ENCODE measurements at regions not wholly inside any gene's neighbourhood (a gene's known extent, or its start where the extent isn't known, plus 50 kb on each side); places are given as distances from the start of the nearest gene placed in this dataset.
A peak's percentile ranks its signal among the peaks of the same experiment; 100 is the strongest.
"Not testable (repeated sequence)": the region's sequence is repeated elsewhere in the genome, so short reads cannot be mapped to it uniquely, and the experiment has no call there.

GRCh38 chr21:6363591-6363990 lies 4157.8 kb upstream of the TPTE start:
- H3K4me2 ChIP-seq (ENCODE audit: insufficient read depth, low read length); H3K9me3 ChIP-seq (ENCODE audit: insufficient read depth, low read length, severe bottlenecking); H3K27ac ChIP-seq (ENCODE audit: low read length); H4K20me1 ChIP-seq (ENCODE audit: insufficient read depth, low read length); H3K36me3 ChIP-seq (ENCODE audit: insufficient read depth, low read length); ATAC-seq (ENCODE audit: insufficient read depth, low read depth); H3K9ac ChIP-seq (ENCODE audit: low read depth, low read length); H3K79me2 ChIP-seq (ENCODE audit: insufficient read depth, low read length); H2AFZ ChIP-seq (ENCODE audit: low read depth, low read length); H3K4me3 ChIP-seq (ENCODE audit: low read depth in 1 of 2, low read length in 2 of 2); DNase-seq; H3K27me3 ChIP-seq (ENCODE audit: insufficient read depth, low read length, poor library complexity); H3K4me1 ChIP-seq (ENCODE audit: insufficient read depth, low read length): not testable (repeated sequence)

- Histone ChIP-seq H2AFZ (ENCODE audit: low read depth, low read length) (peak overlapping the region; percentile 42), H3K9ac (ENCODE audit: low read depth, low read length) (peak overlapping the region; percentile 32), H3K4me2 (ENCODE audit: insufficient read depth, low read length) (peak overlapping the region; percentile 48), H3K4me3 (ENCODE audit: low read depth in 1 of 2, low read length in 2 of 2) (peak overlapping the region in 1 of 2 experiments; percentile 47; a peak in 2 of 4 replicates), H3K27ac (ENCODE audit: low read length) (peak overlapping the region; percentile 23; the same call in 1 of the 2 replicates)
- H3K27me3 ChIP-seq (ENCODE audit: insufficient read depth, low read length, poor library complexity); H3K36me3 ChIP-seq (ENCODE audit: insufficient read depth, low read length); ATAC-seq (ENCODE audit: insufficient read depth, low read depth); H3K4me1 ChIP-seq (ENCODE audit: insufficient read depth, low read length); H3K79me2 ChIP-seq (ENCODE audit: insufficient read depth, low read length); H3K9me3 ChIP-seq (ENCODE audit: insufficient read depth, low read length, severe bottlenecking); H4K20me1 ChIP-seq (ENCODE audit: insufficient read depth, low read length): not testable (repeated sequence)
- peak; percentile 12 for DNase-seq
These were observed 4152.6 kb upstream of the TPTE start for GRCh38 chr21:6368824-6369223.

GRCh38 chr21:6373253-6373652 lies 4148.1 kb upstream of the TPTE start:
- Histone ChIP-seq H2AFZ (ENCODE audit: low read depth, low read length) (peak overlapping the region; percentile 76), H3K4me3 (ENCODE audit: low read depth in 1 of 2, low read length in 2 of 2) (peak overlapping the region in 1 of 2 experiments; percentile 55; a peak in 2 of 4 replicates), H3K4me2 (ENCODE audit: insufficient read depth, low read length) (peak overlapping the region; percentile 65), H3K27ac (ENCODE audit: low read length) (peak overlapping the region; percentile 78), H3K9ac (ENCODE audit: low read depth, low read length) (peak overlapping the region; percentile 50)
- H3K79me2 ChIP-seq (ENCODE audit: insufficient read depth, low read length); H3K9me3 ChIP-seq (ENCODE audit: insufficient read depth, low read length, severe bottlenecking); H3K36me3 ChIP-seq (ENCODE audit: insufficient read depth, low read length); H3K4me1 ChIP-seq (ENCODE audit: insufficient read depth, low read length); ATAC-seq (ENCODE audit: insufficient read depth, low read depth); H4K20me1 ChIP-seq (ENCODE audit: insufficient read depth, low read length); H3K27me3 ChIP-seq (ENCODE audit: insufficient read depth, low read length, poor library complexity): not testable (repeated sequence)
- DNase-seq, result peak; percentile 33

GRCh38 chr21:6374232-6374631 lies 4147.2 kb upstream of the TPTE start:
- H4K20me1 ChIP-seq (ENCODE audit: insufficient read depth, low read length); ATAC-seq (ENCODE audit: insufficient read depth, low read depth); H3K27me3 ChIP-seq (ENCODE audit: insufficient read depth, low read length, poor library complexity); H3K9me3 ChIP-seq (ENCODE audit: insufficient read depth, low read length, severe bottlenecking); H3K79me2 ChIP-seq (ENCODE audit: insufficient read depth, low read length); H3K36me3 ChIP-seq (ENCODE audit: insufficient read depth, low read length); H3K4me1 ChIP-seq (ENCODE audit: insufficient read depth, low read length): not testable (repeated sequence)
- H3K4me3 ChIP-seq (ENCODE audit: low read depth in 1 of 2, low read length in 2 of 2), result peak overlapping the region in 1 of 2 experiments; percentile 19; a peak in 2 of 4 replicates
- H3K9ac ChIP-seq (ENCODE audit: low read depth, low read length), result peak overlapping the region; percentile 26; the same call in 1 of the 2 replicates
- DNase-seq, result peak; percentile 32
- H3K27ac ChIP-seq (ENCODE audit: low read length), result peak overlapping the region; percentile 17; the same call in 1 of the 2 replicates
- peak overlapping the region; percentile 46 for H3K4me2 ChIP-seq (ENCODE audit: insufficient read depth, low read length)
- peak overlapping the region; percentile 65 for H2AFZ ChIP-seq (ENCODE audit: low read depth, low read length)
- TF ChIP-seq CTCF (IDR thresholded peaks at IDR 0.05; ENCODE audit: borderline replicate concordance, extremely low read depth, low read length, poor library complexity, severe bottlenecking), result peak; percentile 40

GRCh38 chr21:6374926-6375325 lies 4146.5 kb upstream of the TPTE start:
- H3K79me2 ChIP-seq (ENCODE audit: insufficient read depth, low read length); H3K4me3 ChIP-seq (ENCODE audit: low read depth in 1 of 2, low read length in 2 of 2); H4K20me1 ChIP-seq (ENCODE audit: insufficient read depth, low read length); H3K27ac ChIP-seq (ENCODE audit: low read length); H3K4me1 ChIP-seq (ENCODE audit: insufficient read depth, low read length); H3K9me3 ChIP-seq (ENCODE audit: insufficient read depth, low read length, severe bottlenecking); H3K4me2 ChIP-seq (ENCODE audit: insufficient read depth, low read length); H3K9ac ChIP-seq (ENCODE audit: low read depth, low read length); H3K27me3 ChIP-seq (ENCODE audit: insufficient read depth, low read length, poor library complexity); H2AFZ ChIP-seq (ENCODE audit: low read depth, low read length); ATAC-seq (ENCODE audit: insufficient read depth, low read depth); H3K36me3 ChIP-seq (ENCODE audit: insufficient read depth, low read length): not testable (repeated sequence)
- peak; percentile 4 for DNase-seq

GRCh38 chr21:6375776-6376175 lies 4145.6 kb upstream of the TPTE start:
- H3K36me3 ChIP-seq (ENCODE audit: insufficient read depth, low read length); H3K4me1 ChIP-seq (ENCODE audit: insufficient read depth, low read length); H3K9me3 ChIP-seq (ENCODE audit: insufficient read depth, low read length, severe bottlenecking); H3K79me2 ChIP-seq (ENCODE audit: insufficient read depth, low read length); H3K27me3 ChIP-seq (ENCODE audit: insufficient read depth, low read length, poor library complexity); H3K4me3 ChIP-seq (ENCODE audit: low read depth in 1 of 2, low read length in 2 of 2); H3K4me2 ChIP-seq (ENCODE audit: insufficient read depth, low read length); H4K20me1 ChIP-seq (ENCODE audit: insufficient read depth, low read length); DNase-seq; H2AFZ ChIP-seq (ENCODE audit: low read depth, low read length); H3K9ac ChIP-seq (ENCODE audit: low read depth, low read length); ATAC-seq (ENCODE audit: insufficient read depth, low read depth); H3K27ac ChIP-seq (ENCODE audit: low read length): not testable (repeated sequence)

- H3K27ac ChIP-seq (ENCODE audit: low read length); H3K79me2 ChIP-seq (ENCODE audit: insufficient read depth, low read length); H3K4me3 ChIP-seq (ENCODE audit: low read depth in 1 of 2, low read length in 2 of 2); H3K4me1 ChIP-seq (ENCODE audit: insufficient read depth, low read length); H3K27me3 ChIP-seq (ENCODE audit: insufficient read depth, low read length, poor library complexity); H4K20me1 ChIP-seq (ENCODE audit: insufficient read depth, low read length); DNase-seq; H2AFZ ChIP-seq (ENCODE audit: low read depth, low read length); H3K36me3 ChIP-seq (ENCODE audit: insufficient read depth, low read length); ATAC-seq (ENCODE audit: insufficient read depth, low read depth); H3K9ac ChIP-seq (ENCODE audit: low read depth, low read length); H3K9me3 ChIP-seq (ENCODE audit: insufficient read depth, low read length, severe bottlenecking); H3K4me2 ChIP-seq (ENCODE audit: insufficient read depth, low read length): not testable (repeated sequence)
These were observed 4144.9 kb upstream of the TPTE start for GRCh38 chr21:6376321-6377070.
